ENCODE measurements at regions not wholly inside any gene's neighbourhood (a gene's known extent, or its start where the extent isn't known, plus 50 kb on each side); places are given as distances from the start of the nearest gene placed in this dataset.

- TF ChIP-seq CTCF (conservative IDR thresholded peaks at IDR 0.05; ENCODE audit: low read length) (no peak), EZH2phosphoT487 (IDR thresholded peaks at IDR 0.05; ENCODE audit: borderline replicate concordance) (no peak)
- Histone ChIP-seq H3F3A (ENCODE audit: low read depth) (no peaks in the 10 kb centered on the region), H3K4me2 (ENCODE audit: low read depth, low read length, poor library complexity, severe bottlenecking) (no peak overlapping the region), H3K4me1 (ENCODE audit: insufficient read depth, low read length, poor library complexity, severe bottlenecking) (no peaks in the 10 kb centered on the region), H3K9me3 (ENCODE audit: insufficient read depth, low read depth, low read length) (no peaks in the 10 kb centered on the region), H3K36me3 (ENCODE audit: insufficient read depth, low read length) (no peaks in the 10 kb centered on the region), H3K9ac (ENCODE audit: low read depth, low read length, poor library complexity, severe bottlenecking) (no peak overlapping the region), H3K4me3 (ENCODE audit: low read length, poor library complexity, severe bottlenecking) (no peak overlapping the region), H3K79me2 (ENCODE audit: insufficient read depth, low read length) (no peaks in the 10 kb centered on the region), H3K9me2 (replicated peaks; ENCODE audit: low read depth, low read length) (no peaks in the 10 kb centered on the region), H2AFZ (ENCODE audit: low read length) (no peak overlapping the region), H3K27me3 (ENCODE audit: insufficient read depth, low read length, poor library complexity, severe bottlenecking) (no peaks in the 10 kb centered on the region), H4K20me1 (ENCODE audit: insufficient read depth, low read length, poor library complexity, severe bottlenecking) (no peaks in the 10 kb centered on the region)
These were observed 62.0 kb upstream of the EDNRB start for GRCh38 chr13:77980592-77980991.

- Histone ChIP-seq H3K9me3 (ENCODE audit: insufficient read depth, low read depth, low read length) (no peaks in the 10 kb centered on the region), H3K9me2 (replicated peaks; ENCODE audit: low read depth, low read length) (no peaks in the 10 kb centered on the region), H3K4me3 (ENCODE audit: low read length, poor library complexity, severe bottlenecking) (no peak overlapping the region), H3K4me2 (ENCODE audit: low read depth, low read length, poor library complexity, severe bottlenecking) (no peak overlapping the region), H3F3A (ENCODE audit: low read depth) (no peaks in the 10 kb centered on the region), H3K79me2 (ENCODE audit: insufficient read depth, low read length) (no peaks in the 10 kb centered on the region), H3K9ac (ENCODE audit: low read depth, low read length, poor library complexity, severe bottlenecking) (no peak overlapping the region), H3K27me3 (ENCODE audit: insufficient read depth, low read length, poor library complexity, severe bottlenecking) (no peaks in the 10 kb centered on the region), H3K36me3 (ENCODE audit: insufficient read depth, low read length) (no peaks in the 10 kb centered on the region), H4K20me1 (ENCODE audit: insufficient read depth, low read length, poor library complexity, severe bottlenecking) (no peaks in the 10 kb centered on the region), H2AFZ (ENCODE audit: low read length) (no peak overlapping the region), H3K4me1 (ENCODE audit: insufficient read depth, low read length, poor library complexity, severe bottlenecking) (no peaks in the 10 kb centered on the region)
- TF ChIP-seq CTCF (conservative IDR thresholded peaks at IDR 0.05; ENCODE audit: low read length) = no peak
- TF ChIP-seq EZH2phosphoT487 (IDR thresholded peaks at IDR 0.05; ENCODE audit: borderline replicate concordance) = no peak
These were observed 61.2 kb upstream of the EDNRB start for GRCh38 chr13:77979721-77980385.

GRCh38 chr13:77975358-77976042 lies 56.9 kb upstream of the EDNRB start:
- no peaks in the 10 kb centered on the region for H3K4me1 ChIP-seq (ENCODE audit: insufficient read depth, low read length, poor library complexity, severe bottlenecking)
- no peak overlapping the region for H2AFZ ChIP-seq (ENCODE audit: low read length)
- H3K79me2 ChIP-seq (ENCODE audit: insufficient read depth, low read length) = no peaks in the 10 kb centered on the region
- H3K4me3 ChIP-seq (ENCODE audit: low read length, poor library complexity, severe bottlenecking) = no peak overlapping the region
- no peak overlapping the region for H3K4me2 ChIP-seq (ENCODE audit: low read depth, low read length, poor library complexity, severe bottlenecking)
- no peaks in the 10 kb centered on the region for H4K20me1 ChIP-seq (ENCODE audit: insufficient read depth, low read length, poor library complexity, severe bottlenecking)
- no peaks in the 10 kb centered on the region for H3K9me2 ChIP-seq (replicated peaks; ENCODE audit: low read depth, low read length)
- no peaks in the 10 kb centered on the region for H3K9me3 ChIP-seq (ENCODE audit: insufficient read depth, low read depth, low read length)
- no peak for TF ChIP-seq CTCF (conservative IDR thresholded peaks at IDR 0.05; ENCODE audit: low read length)
- no peak for TF ChIP-seq EZH2phosphoT487 (IDR thresholded peaks at IDR 0.05; ENCODE audit: borderline replicate concordance)
- H3K27me3 ChIP-seq (ENCODE audit: insufficient read depth, low read length, poor library complexity, severe bottlenecking) = no peaks in the 10 kb centered on the region
- no peaks in the 10 kb centered on the region for H3F3A ChIP-seq (ENCODE audit: low read depth)
- H3K36me3 ChIP-seq (ENCODE audit: insufficient read depth, low read length) = no peaks in the 10 kb centered on the region
- no peak overlapping the region for H3K9ac ChIP-seq (ENCODE audit: low read depth, low read length, poor library complexity, severe bottlenecking)

Measured in Loucy (cell line).